NCI-H2227 (cell line): ENCODE measurements at regions not wholly inside any gene's neighbourhood (a gene's known extent, or its start where the extent isn't known, plus 50 kb on each side); places are given as distances from the start of the nearest gene placed in this dataset.
"Not testable (repeated sequence)": the region's sequence is repeated elsewhere in the genome, so short reads cannot be mapped to it uniquely, and the experiment has no call there.

Experiments used
- DNase-seq: peaks from one replicate; lab custom pipeline; 2025; ENCODE audit not compliant: unreplicated experiment; lab: John Stamatoyannopoulos, UW

- no peak for DNase-seq
Observed at GRCh38 chr1:157231846-157232525, 93.8 kb upstream of the ETV3 start.

GRCh38 chr1:157230500-157230899, 92.3 kb upstream of the ETV3 start:
- DNase-seq = no peak

DNA sequence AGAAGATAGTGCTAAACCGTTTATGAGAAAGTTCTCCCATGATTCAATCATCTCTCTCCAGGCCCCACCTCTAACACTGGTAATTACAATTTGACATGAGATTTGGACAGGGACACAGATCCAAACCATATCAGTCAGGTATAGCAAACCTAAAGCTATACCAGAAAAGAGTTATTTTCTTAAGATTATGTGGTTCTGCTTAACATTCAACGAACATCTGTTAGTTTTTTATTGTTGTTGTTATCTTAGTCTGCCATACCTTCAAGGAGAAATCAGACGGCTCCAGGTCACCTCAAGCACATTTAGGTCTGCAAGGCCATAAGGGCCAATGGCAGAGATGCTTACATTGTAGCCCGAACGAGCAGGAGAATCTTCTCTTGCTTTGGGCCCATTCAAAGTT, 89.5 kb upstream of the ETV3 start:
- DNase-seq = no peak

DNA sequence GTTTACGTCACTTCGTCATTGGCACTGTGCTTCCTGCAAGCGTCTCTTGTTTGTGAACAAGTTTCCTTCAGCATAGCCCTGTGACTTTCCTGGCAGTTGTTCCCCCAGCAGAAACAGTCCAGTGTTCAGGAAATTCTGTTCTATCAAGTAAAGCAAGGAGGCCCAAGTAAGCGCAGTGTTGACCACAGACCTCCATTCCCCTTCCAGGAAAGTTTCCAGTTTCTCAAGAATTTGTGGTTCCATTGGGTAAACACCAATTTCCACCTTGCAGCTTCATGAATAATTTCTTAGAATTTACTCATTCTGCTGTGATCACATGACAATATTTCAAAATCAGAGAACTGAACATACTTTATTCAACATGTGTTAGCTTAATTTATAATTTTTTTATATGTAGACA, 88.5 kb upstream of the ETV3 start:
- DNase-seq = no peak

DNA sequence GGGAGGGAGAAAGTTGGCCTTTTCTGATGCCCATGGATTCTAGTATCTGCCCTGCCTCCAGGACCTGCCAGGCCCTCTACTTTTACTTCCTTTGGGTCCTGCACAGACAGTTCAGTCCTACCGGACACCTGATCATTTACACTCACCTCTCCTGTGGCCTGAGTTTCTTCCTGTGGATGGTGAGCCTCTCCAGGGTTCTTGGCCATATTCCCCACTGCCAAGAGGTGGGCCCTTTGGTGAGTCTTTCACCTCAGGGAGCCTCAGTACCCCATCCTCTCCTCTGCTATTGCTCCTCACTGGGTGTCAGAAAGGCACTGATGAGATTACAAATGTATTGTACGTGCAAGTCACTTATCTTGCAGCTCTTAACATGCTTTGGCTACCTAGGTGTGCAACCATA, 81.4 kb upstream of the ETV3 start:
- DNase-seq = no peak

GRCh38 chr1:157219182-157219581, 81.0 kb upstream of the ETV3 start:
- DNase-seq = no peak

GRCh38 chr1:157218671-157219070, 80.5 kb upstream of the ETV3 start:
- no peak for DNase-seq

DNA sequence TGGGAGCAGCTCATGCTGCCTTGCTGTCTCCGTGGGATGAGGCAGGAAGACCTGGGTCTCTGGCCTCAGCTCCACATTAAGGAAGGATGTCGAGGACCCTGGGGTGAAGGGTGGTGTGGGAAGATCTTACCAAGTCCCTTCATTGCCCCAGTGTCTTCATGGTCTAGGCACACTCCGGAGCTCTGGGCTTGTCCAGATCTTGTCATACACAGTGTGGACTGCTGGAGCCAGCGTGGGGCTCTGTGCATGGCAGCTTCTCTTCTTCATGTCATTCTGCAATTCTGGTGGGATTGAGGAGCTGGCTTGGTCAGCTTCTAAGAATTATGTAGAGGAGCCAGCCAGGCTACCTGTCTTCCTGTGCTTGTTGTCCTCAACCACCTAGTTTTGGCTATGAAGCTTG, 79.3 kb upstream of the ETV3 start:
- DNase-seq = no peak

GRCh38 chr1:157213836-157214235, 75.6 kb upstream of the ETV3 start:
- no peak for DNase-seq

- DNase-seq = no peak
Observed at GRCh38 chr1:157209514-157209913, 71.3 kb upstream of the ETV3 start.

DNA sequence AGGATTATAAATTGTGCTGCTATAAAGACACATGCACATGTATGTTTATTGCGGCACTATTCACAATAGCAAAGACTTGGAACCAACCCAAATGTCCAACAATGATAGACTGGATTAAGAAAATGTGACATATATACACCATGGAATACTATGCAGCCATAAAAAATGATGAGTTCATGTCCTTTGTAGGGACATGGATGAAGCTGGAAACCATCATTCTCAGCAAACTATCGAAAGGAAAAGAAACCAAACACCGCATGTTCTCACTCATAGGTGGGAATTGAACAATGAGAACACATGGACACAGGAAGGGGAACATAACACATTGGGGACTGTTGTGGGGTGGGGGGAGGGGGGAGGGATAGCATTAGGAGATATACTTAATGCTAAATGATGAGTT, 67.8 kb upstream of the ETV3 start:
- DNase-seq = not testable (repeated sequence)

- DNase-seq = no peak
Observed at GRCh38 chr1:157203166-157203565, 65.0 kb upstream of the ETV3 start.

GRCh38 chr1:157202331-157202730, 64.1 kb upstream of the ETV3 start:
- DNase-seq = no peak

- no peak for DNase-seq
Observed at GRCh38 chr1:157201767-157202166, 63.6 kb upstream of the ETV3 start.

DNA sequence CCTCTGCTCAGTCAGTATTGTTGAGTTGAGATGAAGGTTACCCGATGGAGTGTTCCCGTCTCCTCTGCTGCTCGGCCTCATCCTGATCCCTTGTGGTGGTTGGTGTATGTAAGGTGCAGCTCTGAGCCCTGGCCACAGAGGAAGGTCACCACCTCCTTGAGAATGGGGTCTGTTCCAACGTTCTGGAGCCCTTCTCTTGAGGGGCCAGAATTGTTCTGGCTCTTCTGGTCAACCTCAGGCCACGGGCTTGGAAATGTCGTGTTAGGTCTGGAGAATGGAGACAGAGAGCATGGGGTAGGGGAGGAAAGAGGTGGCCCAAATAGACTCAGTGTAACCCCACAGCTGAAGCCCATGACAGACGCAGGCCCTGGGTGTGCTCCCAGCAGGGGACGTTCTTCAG, 62.3 kb upstream of the ETV3 start:
- no peak for DNase-seq

DNA sequence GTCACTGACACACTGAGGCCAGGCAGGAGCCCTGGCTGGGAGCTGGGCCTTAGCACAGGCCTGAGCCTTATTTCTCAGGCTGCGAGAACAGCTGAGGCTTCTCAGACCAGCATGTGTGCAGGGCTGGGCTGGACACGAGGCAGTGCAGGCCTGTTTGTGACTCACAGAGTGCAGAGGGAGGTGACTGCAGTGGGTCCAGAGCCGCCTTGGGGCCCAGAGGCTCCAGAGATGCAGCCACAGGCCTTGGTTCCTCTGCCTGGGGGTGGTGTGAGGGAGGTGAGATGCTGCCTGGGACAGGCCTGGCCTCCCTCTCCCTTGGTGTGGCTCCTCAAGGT, 61.2 kb upstream of the ETV3 start:
- no peak for DNase-seq

GRCh38 chr1:157198619-157199420, 60.6 kb upstream of the ETV3 start:
- DNase-seq = no peak

DNA sequence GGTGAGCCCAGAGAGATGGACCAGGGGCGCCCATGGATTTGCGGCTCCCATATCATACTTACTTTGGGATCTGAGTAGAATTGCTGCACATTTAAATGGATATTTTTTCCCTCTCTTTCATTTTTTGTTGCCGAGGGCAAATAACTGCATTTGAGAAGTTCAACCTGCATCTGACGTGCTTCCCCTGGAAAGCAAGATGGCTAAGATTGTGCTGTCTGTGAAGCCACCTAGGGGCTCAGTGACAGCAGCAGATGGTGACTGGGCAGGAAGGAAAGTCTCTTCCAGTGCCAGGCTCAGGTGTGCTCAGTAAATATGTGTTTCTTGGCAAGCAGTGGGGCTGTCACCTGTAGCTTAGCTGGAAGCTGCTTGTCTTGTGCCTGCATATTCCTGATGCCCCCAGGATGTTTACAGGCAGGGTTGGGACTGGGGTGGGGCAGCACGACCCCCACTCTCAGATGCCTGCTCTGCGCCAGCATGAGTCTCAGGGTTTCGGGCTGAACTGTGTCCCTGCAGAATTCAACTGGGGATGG, 59.8 kb upstream of the ETV3 start:
- no peak for DNase-seq

DNA sequence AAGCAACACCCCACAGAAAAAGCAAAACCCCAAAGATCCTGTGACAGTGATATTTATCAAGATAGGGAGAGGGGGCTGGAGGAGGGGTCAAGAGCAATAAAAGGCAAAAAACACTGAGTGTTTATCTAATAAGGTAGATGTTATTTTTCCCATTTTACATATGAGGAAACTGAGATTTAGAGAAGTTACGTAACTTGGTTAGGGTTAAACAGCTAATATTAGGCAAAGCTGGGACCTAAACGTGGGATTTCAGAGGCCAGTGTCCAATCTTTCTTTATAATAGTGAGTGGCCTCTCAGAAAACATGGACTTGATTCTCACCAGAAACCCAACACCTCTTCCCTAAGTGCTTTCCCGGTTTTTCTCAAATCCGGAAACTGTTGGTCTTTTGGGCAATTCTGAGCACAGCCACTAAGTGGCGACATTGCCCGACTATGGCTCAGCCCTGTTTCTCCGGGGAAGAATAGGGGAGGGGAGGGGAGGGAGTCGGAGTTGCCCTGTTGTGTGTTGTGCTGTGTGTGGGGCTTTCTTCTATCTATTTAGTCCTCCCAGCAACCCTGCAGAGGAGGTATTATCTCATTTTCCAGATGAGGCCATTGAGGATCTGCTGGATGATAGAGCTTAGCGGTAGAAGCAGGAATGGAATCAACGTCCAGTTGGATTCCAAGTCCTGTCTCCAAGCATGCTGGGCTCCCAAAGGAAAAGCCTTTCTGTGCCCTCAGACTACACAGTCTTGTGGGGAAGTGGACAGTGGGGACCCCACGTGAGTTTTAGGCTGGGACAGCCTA, 58.7 kb upstream of the ETV3 start:
- peak; percentile 10 for DNase-seq

DNA sequence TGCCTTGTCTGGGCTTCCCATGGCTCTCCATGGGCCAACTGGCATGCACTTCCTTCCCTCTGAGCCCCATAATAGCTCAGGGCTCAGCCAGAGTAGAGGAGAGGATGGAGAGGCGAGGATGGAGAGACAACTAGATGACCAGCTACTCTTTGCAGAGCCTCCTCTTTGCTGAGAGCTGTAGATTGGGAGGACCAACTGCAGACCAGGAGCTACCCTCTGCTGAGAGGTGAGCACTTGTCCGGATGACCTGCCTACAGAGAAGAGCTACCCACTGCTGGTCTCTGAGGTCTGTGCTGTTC, 58.0 kb upstream of the ETV3 start:
- DNase-seq = no peak

GRCh38 chr1:157195521-157196244, 57.5 kb upstream of the ETV3 start:
- DNase-seq = no peak
